Suprapubic skin (tissue), 4 donors: ENCODE measurements at regions not wholly inside any gene's neighbourhood (a gene's known extent, or its start where the extent isn't known, plus 50 kb on each side); places are given as distances from the start of the nearest gene placed in this dataset.

Experiments
- CTCF ChIP-seq, 2 donors: fragments of 200-600 bp in 1 of 2; fragments of 450-650 bp in 1 of 2; sonication (generic) in 1 of 2; IDR thresholded peaks; one replicate each; pipeline ENCODE4 v1.5.1; 2016 to 2019; ENCODE audit warnings: antibody characterized with exemption in 2 of 2, mild to moderate bottlenecking in 1 of 2, moderate library complexity in 1 of 2
- POLR2A ChIP-seq, 2 donors: fragments of 450-650 bp; IDR thresholded peaks; one replicate each; pipeline ENCODE4 v1.6.1; 2017; ENCODE audit warnings: antibody characterized with exemption in 2 of 2, mild to moderate bottlenecking in 2 of 2, moderate library complexity in 2 of 2
- POLR2AphosphoS5 ChIP-seq, 3 donors: sonication (generic); formaldehyde crosslinking; IDR thresholded peaks; one replicate each; pipeline ENCODE4 v1.6.1; 2017; ENCODE audit warnings: antibody characterized with exemption in 3 of 3

- no peak for TF ChIP-seq CTCF (IDR thresholded peaks at IDR 0.05)
- TF ChIP-seq POLR2AphosphoS5 (IDR thresholded peaks at IDR 0.05), result no peak
- no peak for TF ChIP-seq POLR2A (IDR thresholded peaks at IDR 0.05)
Observed at GRCh38 chr6:105676857-105677256, 274.0 kb upstream of the PREP start.
